ENCODE measurements at regions not wholly inside any gene's neighbourhood (a gene's known extent, or its start where the extent isn't known, plus 50 kb on each side); places are given as distances from the start of the nearest gene placed in this dataset.

- Histone ChIP-seq H3K27me3 (ENCODE audit: control insufficient read depth, insufficient read depth, low read length) (no peaks in the 10 kb centered on the region), H3K27ac (ENCODE audit: insufficient read depth, low read length) (no peak overlapping the region), H3K79me2 (ENCODE audit: control insufficient read depth, insufficient read depth, low read length) (no peaks in the 10 kb centered on the region), H3K9me3 (ENCODE audit: control insufficient read depth, insufficient read depth, low read depth, low read length) (no peaks in the 10 kb centered on the region), H4K20me1 (ENCODE audit: control insufficient read depth, extremely low read depth, insufficient read depth, low read length) (no peaks in the 10 kb centered on the region), H3K4me1 (ENCODE audit: control insufficient read depth, extremely low read depth, insufficient read depth, low read length) (no peaks in the 10 kb centered on the region), H3K9ac (ENCODE audit: insufficient read depth, low read length) (no peak overlapping the region), H3K4me2 (ENCODE audit: extremely low read depth, insufficient read depth, low read length) (no peak overlapping the region), H2AFZ (ENCODE audit: low read length) (no peak overlapping the region), H3K4me3 (replicated peaks in 1 of 4; ENCODE audit: control extremely low read depth in 1 of 4, insufficient read depth in 1 of 4, low read depth in 3 of 4, low read length in 4 of 4) (no peak overlapping the region), H3K36me3 (ENCODE audit: control insufficient read depth, insufficient read depth, low read length) (no peaks in the 10 kb centered on the region)
- DNase-seq (ENCODE audit: low read depth in 2 of 2), result no peak
- TF ChIP-seq, protein P1, sequence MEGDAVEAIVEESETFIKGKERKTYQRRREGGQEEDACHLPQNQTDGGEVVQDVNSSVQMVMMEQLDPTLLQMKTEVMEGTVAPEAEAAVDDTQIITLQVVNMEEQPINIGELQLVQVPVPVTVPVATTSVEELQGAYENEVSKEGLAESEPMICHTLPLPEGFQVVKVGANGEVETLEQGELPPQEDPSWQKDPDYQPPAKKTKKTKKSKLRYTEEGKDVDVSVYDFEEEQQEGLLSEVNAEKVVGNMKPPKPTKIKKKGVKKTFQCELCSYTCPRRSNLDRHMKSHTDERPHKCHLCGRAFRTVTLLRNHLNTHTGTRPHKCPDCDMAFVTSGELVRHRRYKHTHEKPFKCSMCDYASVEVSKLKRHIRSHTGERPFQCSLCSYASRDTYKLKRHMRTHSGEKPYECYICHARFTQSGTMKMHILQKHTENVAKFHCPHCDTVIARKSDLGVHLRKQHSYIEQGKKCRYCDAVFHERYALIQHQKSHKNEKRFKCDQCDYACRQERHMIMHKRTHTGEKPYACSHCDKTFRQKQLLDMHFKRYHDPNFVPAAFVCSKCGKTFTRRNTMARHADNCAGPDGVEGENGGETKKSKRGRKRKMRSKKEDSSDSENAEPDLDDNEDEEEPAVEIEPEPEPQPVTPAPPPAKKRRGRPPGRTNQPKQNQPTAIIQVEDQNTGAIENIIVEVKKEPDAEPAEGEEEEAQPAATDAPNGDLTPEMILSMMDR (conservative IDR thresholded peaks at IDR 0.05 in 1 of 2, IDR thresholded peaks at IDR 0.05 in 1 of 2; ENCODE audit: low read depth in 1 of 2, low read length in 2 of 2), result no peak
- no peak for TF ChIP-seq EZH2 (IDR thresholded peaks at IDR 0.05; ENCODE audit: low read length, missing control alignments)
These were observed 545.0 kb downstream of the SI start for GRCh38 chr3:164533275-164533674.

DNA sequence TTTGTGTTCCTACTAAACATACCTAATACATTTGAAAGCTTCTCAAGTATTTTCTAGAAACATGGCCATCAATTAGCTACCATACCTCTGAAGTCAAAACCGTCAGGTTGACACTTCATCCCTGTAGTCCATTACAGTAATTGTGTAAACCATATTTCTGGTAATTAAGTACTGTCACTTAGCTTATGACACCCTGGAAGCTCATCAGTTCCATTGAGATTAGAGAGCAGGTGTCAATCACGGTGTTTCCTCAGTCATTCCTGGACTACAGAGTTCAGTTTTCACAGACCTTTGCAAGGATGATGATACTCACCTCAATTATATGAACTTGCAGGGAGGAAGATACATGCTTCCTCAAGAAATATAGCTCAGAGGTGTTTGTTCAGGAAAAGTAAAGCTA, 552.0 kb downstream of the SI start:
- Histone ChIP-seq H3K27me3 (ENCODE audit: control insufficient read depth, insufficient read depth, low read length) (no peaks in the 10 kb centered on the region), H3K36me3 (ENCODE audit: control insufficient read depth, insufficient read depth, low read length) (no peaks in the 10 kb centered on the region), H4K20me1 (ENCODE audit: control insufficient read depth, extremely low read depth, insufficient read depth, low read length) (no peaks in the 10 kb centered on the region), H2AFZ (ENCODE audit: low read length) (no peak overlapping the region), H3K4me2 (ENCODE audit: extremely low read depth, insufficient read depth, low read length) (no peak overlapping the region), H3K4me3 (replicated peaks in 1 of 4; ENCODE audit: control extremely low read depth in 1 of 4, insufficient read depth in 1 of 4, low read depth in 3 of 4, low read length in 4 of 4) (no peak overlapping the region), H3K4me1 (ENCODE audit: control insufficient read depth, extremely low read depth, insufficient read depth, low read length) (no peaks in the 10 kb centered on the region), H3K9ac (ENCODE audit: insufficient read depth, low read length) (no peak overlapping the region), H3K79me2 (ENCODE audit: control insufficient read depth, insufficient read depth, low read length) (no peaks in the 10 kb centered on the region), H3K9me3 (ENCODE audit: control insufficient read depth, insufficient read depth, low read depth, low read length) (no peaks in the 10 kb centered on the region), H3K27ac (ENCODE audit: insufficient read depth, low read length) (no peak overlapping the region)
- no peak for DNase-seq (ENCODE audit: low read depth in 2 of 2)
- TF ChIP-seq EZH2 (IDR thresholded peaks at IDR 0.05; ENCODE audit: low read length, missing control alignments), result no peak
- TF ChIP-seq, protein P1 (conservative IDR thresholded peaks at IDR 0.05 in 1 of 2, IDR thresholded peaks at IDR 0.05 in 1 of 2; ENCODE audit: low read depth in 1 of 2, low read length in 2 of 2), result no peak

DNA sequence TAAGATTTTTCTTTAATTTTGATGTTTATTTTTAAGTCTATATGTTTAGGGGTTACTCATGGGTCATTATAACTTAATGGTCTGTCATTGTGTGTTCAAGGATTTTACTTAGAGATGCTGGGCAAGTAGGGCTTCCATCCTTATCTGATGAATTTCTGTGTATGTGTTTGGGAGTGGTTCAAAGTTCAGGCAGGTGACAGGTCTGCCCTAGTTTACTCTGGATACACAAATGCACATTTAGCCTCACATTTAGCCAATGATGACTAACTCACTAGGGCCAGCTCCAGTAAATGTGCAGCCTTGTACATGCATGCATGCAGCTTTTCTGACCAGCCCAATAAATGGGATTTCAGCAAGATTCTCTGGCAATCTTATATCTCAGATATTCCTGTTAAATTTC, 554.1 kb downstream of the SI start:
- Histone ChIP-seq H3K79me2 (ENCODE audit: control insufficient read depth, insufficient read depth, low read length) (no peaks in the 10 kb centered on the region), H3K9me3 (ENCODE audit: control insufficient read depth, insufficient read depth, low read depth, low read length) (no peaks in the 10 kb centered on the region), H3K36me3 (ENCODE audit: control insufficient read depth, insufficient read depth, low read length) (no peaks in the 10 kb centered on the region), H2AFZ (ENCODE audit: low read length) (no peak overlapping the region), H3K4me1 (ENCODE audit: control insufficient read depth, extremely low read depth, insufficient read depth, low read length) (no peaks in the 10 kb centered on the region), H3K4me3 (replicated peaks in 1 of 4; ENCODE audit: control extremely low read depth in 1 of 4, insufficient read depth in 1 of 4, low read depth in 3 of 4, low read length in 4 of 4) (no peak overlapping the region), H3K4me2 (ENCODE audit: extremely low read depth, insufficient read depth, low read length) (no peak overlapping the region), H3K27ac (ENCODE audit: insufficient read depth, low read length) (no peak overlapping the region), H4K20me1 (ENCODE audit: control insufficient read depth, extremely low read depth, insufficient read depth, low read length) (no peaks in the 10 kb centered on the region), H3K9ac (ENCODE audit: insufficient read depth, low read length) (no peak overlapping the region), H3K27me3 (ENCODE audit: control insufficient read depth, insufficient read depth, low read length) (no peaks in the 10 kb centered on the region)
- TF ChIP-seq, protein P1 (conservative IDR thresholded peaks at IDR 0.05 in 1 of 2, IDR thresholded peaks at IDR 0.05 in 1 of 2; ENCODE audit: low read depth in 1 of 2, low read length in 2 of 2), result no peak
- TF ChIP-seq EZH2 (IDR thresholded peaks at IDR 0.05; ENCODE audit: low read length, missing control alignments), result no peak
- no peak for DNase-seq (ENCODE audit: low read depth in 2 of 2)
